HCT116 (cell line): ENCODE measurements at regions not wholly inside any gene's neighbourhood (a gene's known extent, or its start where the extent isn't known, plus 50 kb on each side); places are given as distances from the start of the nearest gene placed in this dataset.

Experiments used
- ATAC-seq: fragments of 200-7000 bp; cut with Tn5 transposase; 2 replicates; pipeline ENCODE4 v1.9.1; 2020; ENCODE audit warnings: mild to moderate bottlenecking, moderate library complexity
- BruUV-seq: library from RNA; stranded (reverse); fragments of 400-500 nt; replicated peaks from 2 replicates; lab custom pipeline; 2021; lab: Mats Ljungman, UMichigan
- CTCF ChIA-PET: fragments of 300-600 bp; sonication (Branson Sonifier 250); formaldehyde crosslinking; loops from one replicate; lab custom pipeline; 2021; ENCODE audit warnings: antibody characterized with exemption; lab: Charles Lee
- POLR2A ChIA-PET: fragments of 300-600, 350-600 bp; sonication (Branson Sonifier 250); formaldehyde crosslinking; loops from one replicate; lab custom pipeline; 2021; ENCODE audit warnings: antibody characterized with exemption; lab: Charles Lee
- RAD21 ChIA-PET, 2 experiments: fragments of 300-600 bp; sonication (Branson Sonifier 250); formaldehyde crosslinking; loops; one replicate each; lab custom pipeline; 2023; ENCODE audit warnings: low total read pairs in 2 of 2; ENCODE audit not compliant: uncharacterized antibody in 2 of 2, unreplicated experiment in 2 of 2, low non-redundant PET in 1 of 2; lab: Charles Lee
- DNase-seq: peaks from one replicate; pipeline ENCODE4 v3.0.0-alpha.2; 2010; ENCODE audit warnings: low read depth, low spot score
- H2AFZ ChIP-seq: fragments of 200-600 bp; shearing (Covaris generic), sonication (generic); 2 replicates; pipeline ENCODE4 v1.6.1; 2017; ENCODE audit warnings: low read depth, mixed run types, mixed read lengths, antibody characterized with exemption, low read length; ENCODE audit not compliant: poor library complexity, severe bottlenecking
- H3K27ac ChIP-seq: 2 replicates; pipeline ENCODE4 v1.5.1; 2012; ENCODE audit warnings: low read depth, low read length
- H3K27me3 ChIP-seq: fragments of 200-600 bp; sonication (generic); 2 replicates; pipeline ENCODE4 v1.6.1; 2016; ENCODE audit warnings: mixed run types, low read length, mixed read lengths; ENCODE audit not compliant: insufficient read depth
- H3K36me3 ChIP-seq, 2 experiments: fragments of 200-500 bp in 1 of 2; fragments of 200-600 bp in 1 of 2; sonication (Bioruptor generic) in 1 of 2; sonication (generic) in 1 of 2; 2 replicates each; pipeline versions ENCODE4 v1.5.1 to v1.6.1; 2014 to 2016; ENCODE audit warnings: low read length in 2 of 2, inconsistent platforms in 1 of 2, mixed read lengths in 1 of 2, mixed run types in 1 of 2; ENCODE audit not compliant: insufficient read depth in 2 of 2, control insufficient read depth in 1 of 2
- H3K4me1 ChIP-seq, 2 experiments: fragments of 200-600 bp in 1 of 2; sonication (generic) in 1 of 2; 2 replicates each; pipeline versions ENCODE4 v1.5.1 to v1.6.1; 2012 to 2017; ENCODE audit warnings: low read length in 2 of 2, inconsistent platforms in 1 of 2, mild to moderate bottlenecking in 1 of 2, mixed read lengths in 1 of 2, mixed run types in 1 of 2, moderate library complexity in 1 of 2; ENCODE audit not compliant: insufficient read depth in 2 of 2, control insufficient read depth in 1 of 2
- H3K4me2 ChIP-seq: fragments of 200-600 bp; sonication (generic); 2 replicates; pipeline ENCODE4 v1.6.1; 2017; ENCODE audit warnings: mixed run types, low read length, mixed read lengths
- H3K4me3 ChIP-seq, 2 experiments: fragments of 200-600 bp in 1 of 2; sonication (generic) in 1 of 2; replicated peaks in 1 of 2; 2 replicates each; pipeline ENCODE4 v1.5.1; 2011 to 2016; ENCODE audit warnings: low read length in 2 of 2, control low read depth in 1 of 2, low read depth in 1 of 2, mild to moderate bottlenecking in 1 of 2, mixed read lengths in 1 of 2, mixed run types in 1 of 2
- H3K79me2 ChIP-seq: fragments of 200-600 bp; sonication (generic); 2 replicates; pipeline ENCODE4 v1.6.1; 2017; ENCODE audit warnings: mild to moderate bottlenecking, mixed run types, low read length, moderate library complexity, mixed read lengths; ENCODE audit not compliant: insufficient read depth
- H3K9ac ChIP-seq: fragments of 200-600 bp; sonication (generic); 2 replicates; pipeline ENCODE4 v1.6.1; 2016; ENCODE audit warnings: low read length, mixed read lengths
- H3K9me2 ChIP-seq: fragments of 200-600 bp; sonication (generic), shearing (Covaris generic); 2 replicates; pipeline ENCODE4 v1.6.1; 2017; ENCODE audit warnings: mixed run types, mild to moderate bottlenecking, moderate library complexity; ENCODE audit not compliant: insufficient read depth
- H3K9me3 ChIP-seq, 2 experiments: fragments of 200-500 bp in 1 of 2; fragments of 200-600 bp in 1 of 2; sonication (Bioruptor generic) in 1 of 2; sonication (generic) in 1 of 2; 2 replicates each; pipeline ENCODE4 v1.6.1; 2014 to 2017; ENCODE audit warnings: low read length in 2 of 2, mixed read lengths in 2 of 2, inconsistent platforms in 1 of 2, low read depth in 1 of 2, mild to moderate bottlenecking in 1 of 2, mixed run types in 1 of 2, moderate library complexity in 1 of 2; ENCODE audit not compliant: control insufficient read depth in 1 of 2, insufficient read depth in 1 of 2
- H4K20me1 ChIP-seq: fragments of 200-600 bp; sonication (generic), shearing (Covaris generic); 2 replicates; pipeline ENCODE4 v1.6.1; 2017; ENCODE audit warnings: mixed run types, mild to moderate bottlenecking, moderate library complexity; ENCODE audit not compliant: insufficient read depth
- CBX3 ChIP-seq: IDR thresholded peaks from 2 replicates; pipeline ENCODE4 v1.6.1; 2012; ENCODE audit warnings: low read depth
- CEBPB ChIP-seq: IDR thresholded peaks from 2 replicates; pipeline ENCODE4 v1.6.1; 2012; ENCODE audit warnings: low read depth
- ELF1 ChIP-seq: IDR thresholded peaks from 2 replicates; pipeline ENCODE4 v1.6.1; 2012; ENCODE audit warnings: low read depth, borderline replicate concordance
- EZH2phosphoT487 ChIP-seq: fragments of 200-600 bp; IDR thresholded peaks from 2 replicates; pipeline ENCODE4 v1.6.1; 2018; ENCODE audit warnings: antibody characterized with exemption, borderline replicate concordance
- POLR2A ChIP-seq: IDR thresholded peaks from 2 replicates; pipeline ENCODE4 v1.7.0; 2011; ENCODE audit warnings: borderline replicate concordance; ENCODE audit not compliant: insufficient read depth, insufficient read length; ENCODE audit errors: extremely low read depth
- POLR2AphosphoS5 ChIP-seq: IDR thresholded peaks from 2 replicates; pipeline ENCODE4 v1.6.1; 2011; ENCODE audit warnings: mild to moderate bottlenecking, low read depth, low read length, moderate library complexity
- RAD21 ChIP-seq: IDR thresholded peaks from 2 replicates; pipeline ENCODE4 v1.6.1; 2012; ENCODE audit warnings: low read depth, mild to moderate bottlenecking
- SIN3A ChIP-seq: IDR thresholded peaks from 2 replicates; pipeline ENCODE4 v1.6.1; 2012; ENCODE audit warnings: low read depth
- SP1 ChIP-seq: IDR thresholded peaks from 2 replicates; pipeline ENCODE4 v1.6.1; 2012; ENCODE audit warnings: low read depth
- SRF ChIP-seq: IDR thresholded peaks from 2 replicates; pipeline ENCODE4 v1.6.1; 2012; ENCODE audit warnings: low read depth
- TCF7L2 ChIP-seq: IDR thresholded peaks from 2 replicates; pipeline ENCODE4 v1.7.0; 2011; ENCODE audit warnings: borderline replicate concordance, inconsistent platforms; ENCODE audit not compliant: insufficient read depth, insufficient read length; ENCODE audit errors: extremely low read depth
- YY1 ChIP-seq: IDR thresholded peaks from 2 replicates; pipeline ENCODE4 v1.6.1; 2011; ENCODE audit warnings: low read length, low read depth, moderate library complexity, mild to moderate bottlenecking; ENCODE audit not compliant: insufficient replicate concordance; ENCODE audit errors: extremely low read depth
- ZFX ChIP-seq: fragments of 450-650 bp; IDR thresholded peaks from 2 replicates; pipeline ENCODE4 v1.6.1; 2017
- ZNF274 ChIP-seq: fragments of 200-500 bp; sonication (Bioruptor generic); IDR thresholded peaks from 2 replicates; pipeline ENCODE4 v1.6.1; 2014; ENCODE audit warnings: mild to moderate bottlenecking, low read depth, low read length, inconsistent platforms
- intact Hi-C: fragments of 100-400 bp; cut with micrococcal nuclease; formaldehyde crosslinking; loops from 2 replicates; pipeline ENCODE4 v1.10.0; 2022
- TF ChIP-seq, protein P1 (sequence below), 3 experiments: fragments of 200-600 bp in 1 of 3; sonication (generic) in 1 of 3; IDR thresholded peaks in 2 of 3; conservative IDR thresholded peaks in 1 of 3; 2 replicates each; pipeline ENCODE4 v1.5.1; 2012 to 2017; ENCODE audit warnings: low read depth in 2 of 3, low read length in 2 of 3, antibody characterized with exemption in 1 of 3, borderline replicate concordance in 1 of 3, control low read depth in 1 of 3, mild to moderate bottlenecking in 1 of 3, mixed read lengths in 1 of 3, mixed run types in 1 of 3, moderate library complexity in 1 of 3; ENCODE audit not compliant: insufficient read depth in 1 of 3
- TF ChIP-seq, protein P2 (sequence below): IDR thresholded peaks from 2 replicates; pipeline ENCODE4 v1.6.1; 2012
- TF ChIP-seq, protein P3 (sequence below): IDR thresholded peaks from 2 replicates; pipeline ENCODE4 v1.6.1; 2011; ENCODE audit warnings: mild to moderate bottlenecking, low read length, moderate library complexity; ENCODE audit not compliant: insufficient replicate concordance; ENCODE audit errors: extremely low read depth

DNA sequence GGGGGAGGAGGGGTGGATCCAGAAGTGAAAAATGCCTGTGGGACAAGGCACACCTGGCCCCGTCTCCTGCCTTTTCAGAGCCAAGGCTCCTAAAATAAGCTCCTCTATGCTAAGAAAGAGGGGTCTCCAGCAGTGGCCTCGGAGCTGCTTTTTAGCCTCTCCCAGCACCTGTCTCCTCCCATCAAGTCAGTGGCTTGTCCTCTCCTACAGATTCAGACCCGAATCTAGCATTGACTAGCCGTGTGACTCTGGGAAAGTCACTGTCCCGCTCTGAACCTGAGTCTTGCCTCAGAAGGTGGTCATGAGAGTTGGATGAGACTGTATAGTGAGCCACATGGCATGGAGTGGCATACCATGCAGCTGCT is 90.8 kb upstream of the THY1 start:
- Histone ChIP-seq H3K79me2 (no peaks in the 10 kb centered on the region), H3K9me3 (no peaks in the 10 kb centered on the region), H3K9ac (no peak overlapping the region), H3K4me3 (no peak overlapping the region), H3K36me3 (no peaks in the 10 kb centered on the region), H3K27ac (no peak overlapping the region), H3K27me3 (no peaks in the 10 kb centered on the region), H4K20me1 (no peaks in the 10 kb centered on the region), H3K4me1 (peaks cover 0 to 16% of the 10 kb centered on the region in 2 experiments; a peak in 3 of 4 replicates), H3K9me2 (no peaks in the 10 kb centered on the region), H3K4me2 (no peak overlapping the region), H2AFZ (no peak overlapping the region)
- ChIA-PET POLR2A (no interaction called here), RAD21 (no interaction called here), CTCF (no interaction called here)
- DNase-seq (no peak), ATAC-seq (no peak)
- BruUV-seq, result no TSS peak
- TF ChIP-seq, protein P1, sequence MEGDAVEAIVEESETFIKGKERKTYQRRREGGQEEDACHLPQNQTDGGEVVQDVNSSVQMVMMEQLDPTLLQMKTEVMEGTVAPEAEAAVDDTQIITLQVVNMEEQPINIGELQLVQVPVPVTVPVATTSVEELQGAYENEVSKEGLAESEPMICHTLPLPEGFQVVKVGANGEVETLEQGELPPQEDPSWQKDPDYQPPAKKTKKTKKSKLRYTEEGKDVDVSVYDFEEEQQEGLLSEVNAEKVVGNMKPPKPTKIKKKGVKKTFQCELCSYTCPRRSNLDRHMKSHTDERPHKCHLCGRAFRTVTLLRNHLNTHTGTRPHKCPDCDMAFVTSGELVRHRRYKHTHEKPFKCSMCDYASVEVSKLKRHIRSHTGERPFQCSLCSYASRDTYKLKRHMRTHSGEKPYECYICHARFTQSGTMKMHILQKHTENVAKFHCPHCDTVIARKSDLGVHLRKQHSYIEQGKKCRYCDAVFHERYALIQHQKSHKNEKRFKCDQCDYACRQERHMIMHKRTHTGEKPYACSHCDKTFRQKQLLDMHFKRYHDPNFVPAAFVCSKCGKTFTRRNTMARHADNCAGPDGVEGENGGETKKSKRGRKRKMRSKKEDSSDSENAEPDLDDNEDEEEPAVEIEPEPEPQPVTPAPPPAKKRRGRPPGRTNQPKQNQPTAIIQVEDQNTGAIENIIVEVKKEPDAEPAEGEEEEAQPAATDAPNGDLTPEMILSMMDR (IDR thresholded peaks at IDR 0.05 in 2 of 3, conservative IDR thresholded peaks at IDR 0.05 in 1 of 3; ENCODE audit: borderline replicate concordance in 1 of 3, insufficient read depth in 1 of 3, low read depth in 2 of 3, low read length in 2 of 3), result no peak
- TF ChIP-seq, protein P2, sequence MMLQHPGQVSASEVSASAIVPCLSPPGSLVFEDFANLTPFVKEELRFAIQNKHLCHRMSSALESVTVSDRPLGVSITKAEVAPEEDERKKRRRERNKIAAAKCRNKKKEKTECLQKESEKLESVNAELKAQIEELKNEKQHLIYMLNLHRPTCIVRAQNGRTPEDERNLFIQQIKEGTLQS, result no peak
- TF ChIP-seq CBX3 (no peak), ELF1 (no peak), RAD21 (no peak), TCF7L2 (no peak), POLR2AphosphoS5 (no peak), ZNF274 (no peak), ZFX (no peak), YY1 (no peak), CEBPB (no peak), SIN3A (no peak), POLR2A (no peak), SP1 (no peak), EZH2phosphoT487 (no peak), SRF (no peak)
- TF ChIP-seq, protein P3, sequence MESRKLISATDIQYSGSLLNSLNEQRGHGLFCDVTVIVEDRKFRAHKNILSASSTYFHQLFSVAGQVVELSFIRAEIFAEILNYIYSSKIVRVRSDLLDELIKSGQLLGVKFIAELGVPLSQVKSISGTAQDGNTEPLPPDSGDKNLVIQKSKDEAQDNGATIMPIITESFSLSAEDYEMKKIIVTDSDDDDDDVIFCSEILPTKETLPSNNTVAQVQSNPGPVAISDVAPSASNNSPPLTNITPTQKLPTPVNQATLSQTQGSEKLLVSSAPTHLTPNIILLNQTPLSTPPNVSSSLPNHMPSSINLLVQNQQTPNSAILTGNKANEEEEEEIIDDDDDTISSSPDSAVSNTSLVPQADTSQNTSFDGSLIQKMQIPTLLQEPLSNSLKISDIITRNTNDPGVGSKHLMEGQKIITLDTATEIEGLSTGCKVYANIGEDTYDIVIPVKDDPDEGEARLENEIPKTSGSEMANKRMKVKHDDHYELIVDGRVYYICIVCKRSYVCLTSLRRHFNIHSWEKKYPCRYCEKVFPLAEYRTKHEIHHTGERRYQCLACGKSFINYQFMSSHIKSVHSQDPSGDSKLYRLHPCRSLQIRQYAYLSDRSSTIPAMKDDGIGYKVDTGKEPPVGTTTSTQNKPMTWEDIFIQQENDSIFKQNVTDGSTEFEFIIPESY, result no peak
- intact Hi-C loops, result no loop called here
